Bone marrow (tissue), 2 donors: ENCODE measurements at regions not wholly inside any gene's neighbourhood (a gene's known extent, or its start where the extent isn't known, plus 50 kb on each side); places are given as distances from the start of the nearest gene placed in this dataset.

ENCODE experiments used
- DNase-seq, 2 donors: peaks; one replicate each; lab custom pipeline; 2025; lab: John Stamatoyannopoulos, UW

GRCh38 chr6:30396833-30397479, 52.0 kb downstream of the RPP21 start:
- peak; percentile 65 to 69 for DNase-seq

- no peak for DNase-seq
These were observed 52.7 kb downstream of the RPP21 start for GRCh38 chr6:30397697-30398096.

- DNase-seq = no peak
These were observed 54.6 kb downstream of the RPP21 start for GRCh38 chr6:30399390-30400058.

GRCh38 chr6:30405934-30406333, 61.0 kb downstream of the RPP21 start:
- no peak for DNase-seq

- DNase-seq = no peak
These were observed 64.2 kb downstream of the RPP21 start for GRCh38 chr6:30409184-30409583.

- no peak for DNase-seq
These were observed 66.7 kb downstream of the RPP21 start for GRCh38 chr6:30411515-30412207.

GRCh38 chr6:30418448-30418847, 70.9 kb upstream of the HLA-E start:
- DNase-seq = no peak

- no peak for DNase-seq
These were observed 64.8 kb upstream of the HLA-E start for GRCh38 chr6:30424549-30424948.
